ENCODE measurements at regions not wholly inside any gene's neighbourhood (a gene's known extent, or its start where the extent isn't known, plus 50 kb on each side); places are given as distances from the start of the nearest gene placed in this dataset.

DNA sequence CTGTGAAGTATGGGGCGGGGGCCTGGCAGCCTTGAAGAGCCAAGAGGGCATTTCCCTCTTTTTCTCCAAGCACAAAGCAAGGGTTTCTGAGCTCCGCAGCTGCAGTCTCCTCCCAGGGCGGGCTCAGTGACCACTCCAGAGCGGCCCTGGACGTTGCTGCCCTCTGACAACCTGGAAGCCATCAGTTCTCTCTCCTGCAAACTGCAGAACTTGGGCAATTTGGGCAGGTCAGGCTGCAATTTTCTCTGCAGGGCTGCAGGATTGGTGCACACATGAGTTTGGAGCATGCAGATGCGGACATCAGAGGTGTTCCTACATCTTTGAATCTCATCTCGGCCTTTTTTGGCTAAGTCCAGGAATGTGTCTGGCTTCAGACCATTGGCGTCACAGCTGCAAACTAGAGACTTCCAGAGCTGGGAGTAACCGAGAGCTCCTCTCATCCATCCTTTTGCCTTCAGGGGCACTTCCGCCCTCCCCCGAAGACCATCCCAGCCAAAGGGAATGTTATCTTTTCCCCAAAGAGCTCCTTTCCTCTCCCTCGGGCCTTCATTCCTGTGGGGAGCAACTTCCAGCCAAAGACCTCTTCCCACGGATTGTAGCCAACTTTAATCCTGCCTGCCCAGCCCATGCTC is 139.6 kb upstream of the WNT4 start:
- TF ChIP-seq, protein P1, sequence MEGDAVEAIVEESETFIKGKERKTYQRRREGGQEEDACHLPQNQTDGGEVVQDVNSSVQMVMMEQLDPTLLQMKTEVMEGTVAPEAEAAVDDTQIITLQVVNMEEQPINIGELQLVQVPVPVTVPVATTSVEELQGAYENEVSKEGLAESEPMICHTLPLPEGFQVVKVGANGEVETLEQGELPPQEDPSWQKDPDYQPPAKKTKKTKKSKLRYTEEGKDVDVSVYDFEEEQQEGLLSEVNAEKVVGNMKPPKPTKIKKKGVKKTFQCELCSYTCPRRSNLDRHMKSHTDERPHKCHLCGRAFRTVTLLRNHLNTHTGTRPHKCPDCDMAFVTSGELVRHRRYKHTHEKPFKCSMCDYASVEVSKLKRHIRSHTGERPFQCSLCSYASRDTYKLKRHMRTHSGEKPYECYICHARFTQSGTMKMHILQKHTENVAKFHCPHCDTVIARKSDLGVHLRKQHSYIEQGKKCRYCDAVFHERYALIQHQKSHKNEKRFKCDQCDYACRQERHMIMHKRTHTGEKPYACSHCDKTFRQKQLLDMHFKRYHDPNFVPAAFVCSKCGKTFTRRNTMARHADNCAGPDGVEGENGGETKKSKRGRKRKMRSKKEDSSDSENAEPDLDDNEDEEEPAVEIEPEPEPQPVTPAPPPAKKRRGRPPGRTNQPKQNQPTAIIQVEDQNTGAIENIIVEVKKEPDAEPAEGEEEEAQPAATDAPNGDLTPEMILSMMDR (IDR thresholded peaks at IDR 0.05), result no peak
- TF ChIP-seq POLR2A (IDR thresholded peaks at IDR 0.05), result no peak
- 66 to 81% methylated on average over 8 to 13 of the region's 13 CpGs for WGBS, 2 donors
- intact Hi-C loops (cut with DNase I), result no loop called here
- no peaks in the 10 kb centered on the region for H3K36me3 ChIP-seq (replicated peaks in 1 of 2; ENCODE audit: insufficient read depth in 1 of 2, low read depth in 2 of 2)
- no peak overlapping the region for H3K4me3 ChIP-seq
- H3K4me1 ChIP-seq, result no peaks in the 10 kb centered on the region
- no peak overlapping the region for H3K27ac ChIP-seq
- DNase-seq, result no peak
- ATAC-seq, result no peak
- no peaks in the 10 kb centered on the region for H3K27me3 ChIP-seq
- no peaks in the 10 kb centered on the region for H3K9me3 ChIP-seq

DNA sequence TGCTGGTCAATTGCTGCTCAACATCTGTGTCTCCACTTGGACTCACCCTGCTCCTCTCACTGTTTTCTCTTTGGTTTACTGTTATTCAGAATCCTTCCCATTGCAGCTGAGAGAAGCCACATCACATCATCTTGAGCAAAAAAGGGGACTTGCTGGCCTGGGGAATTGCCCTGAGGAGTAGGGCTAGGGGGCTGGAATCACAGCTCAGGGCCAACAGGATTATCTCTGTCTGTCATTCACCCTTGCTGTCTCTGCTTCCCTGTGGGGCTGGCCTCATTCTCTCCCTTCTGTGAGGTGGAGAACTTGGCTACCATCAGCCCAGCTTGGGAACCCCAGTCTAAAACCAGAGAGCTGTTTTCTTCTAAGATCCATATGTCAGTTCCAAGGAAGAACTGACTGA is 140.7 kb upstream of the WNT4 start:
- ATAC-seq, result no peak
- H3K9me3 ChIP-seq, result no peaks in the 10 kb centered on the region
- no peaks in the 10 kb centered on the region for H3K4me1 ChIP-seq
- TF ChIP-seq, protein P1 (IDR thresholded peaks at IDR 0.05), result no peak
- TF ChIP-seq POLR2A (IDR thresholded peaks at IDR 0.05), result no peak
- H3K36me3 ChIP-seq (replicated peaks in 1 of 2; ENCODE audit: insufficient read depth in 1 of 2, low read depth in 2 of 2), result no peaks in the 10 kb centered on the region
- H3K4me3 ChIP-seq, result no peak overlapping the region
- no peaks in the 10 kb centered on the region for H3K27me3 ChIP-seq
- intact Hi-C loops (cut with DNase I), result no loop called here
- H3K27ac ChIP-seq, result no peak overlapping the region
- no peak for DNase-seq

DNA sequence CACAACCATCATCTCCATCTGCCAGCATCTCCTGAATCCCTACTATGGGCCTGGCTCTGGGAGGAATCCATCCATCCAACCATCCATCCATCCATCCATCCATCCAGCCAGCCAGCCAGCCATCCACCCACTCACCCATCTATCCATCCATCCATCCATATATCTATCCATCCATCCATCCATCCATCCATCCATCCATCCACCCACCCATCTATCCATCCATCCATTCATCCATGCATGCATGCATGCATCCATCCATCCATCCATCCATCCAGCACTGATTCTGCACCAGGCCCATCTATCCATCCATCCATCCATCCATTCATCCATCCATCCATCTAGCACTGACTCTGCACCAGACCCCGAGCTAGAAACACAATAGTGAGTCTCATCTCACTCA is 141.3 kb upstream of the WNT4 start:
- no peak for TF ChIP-seq POLR2A (IDR thresholded peaks at IDR 0.05)
- TF ChIP-seq, protein P1 (IDR thresholded peaks at IDR 0.05), result no peak
- WGBS, 2 donors, result 67 to 94% methylated on average over 1 of the region's 1 CpG
- H3K27me3 ChIP-seq, result no peaks in the 10 kb centered on the region
- H3K4me3 ChIP-seq, result no peak overlapping the region
- ATAC-seq (no peak), DNase-seq (no peak)
- no peak overlapping the region for H3K27ac ChIP-seq
- intact Hi-C loops (cut with DNase I), result no loop called here
- H3K9me3 ChIP-seq, result no peaks in the 10 kb centered on the region
- H3K4me1 ChIP-seq, result no peaks in the 10 kb centered on the region
- H3K36me3 ChIP-seq (replicated peaks in 1 of 2; ENCODE audit: insufficient read depth in 1 of 2, low read depth in 2 of 2), result no peaks in the 10 kb centered on the region

DNA sequence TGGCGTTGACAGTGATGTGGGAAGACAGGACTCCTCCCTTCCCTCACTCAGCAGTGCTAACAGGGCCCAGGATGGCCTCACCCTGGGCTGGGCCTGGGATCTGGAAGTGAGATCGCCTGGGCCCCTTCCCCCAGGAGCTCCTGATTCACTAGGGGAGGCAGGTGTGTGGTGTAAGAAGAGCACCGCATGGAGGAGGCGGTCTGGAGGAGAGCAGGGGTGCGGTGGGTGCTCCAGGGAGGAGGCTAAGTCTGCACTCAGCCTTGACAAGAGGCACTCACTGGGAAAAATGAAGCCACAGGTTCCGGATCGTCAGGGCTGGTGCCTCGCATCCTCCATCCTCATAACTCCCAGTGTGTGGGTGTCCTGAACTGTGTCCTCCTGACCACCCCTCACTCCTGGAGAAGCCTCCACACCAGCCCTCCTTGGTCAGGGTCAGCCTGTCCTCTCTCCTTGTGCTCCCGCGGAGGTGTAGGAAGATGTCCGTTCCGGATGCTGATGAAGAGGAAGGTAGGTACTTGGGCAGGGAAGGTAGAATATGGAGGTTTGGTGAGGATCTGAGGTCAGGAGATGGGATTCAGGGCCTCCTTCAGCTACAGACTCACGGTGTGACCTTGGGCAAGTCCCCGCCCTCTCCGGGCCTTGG is 142.1 kb upstream of the WNT4 start:
- Histone ChIP-seq H3K27ac (no peak overlapping the region), H3K27me3 (no peaks in the 10 kb centered on the region), H3K9me3 (no peaks in the 10 kb centered on the region), H3K4me3 (no peak overlapping the region), H3K36me3 (replicated peaks in 1 of 2; ENCODE audit: insufficient read depth in 1 of 2, low read depth in 2 of 2) (no peaks in the 10 kb centered on the region), H3K4me1 (no peaks in the 10 kb centered on the region)
- no peak for DNase-seq
- 81 to 86% methylated on average over 13 to 14 of the region's 15 CpGs for WGBS, 2 donors
- TF ChIP-seq POLR2A (IDR thresholded peaks at IDR 0.05), result no peak
- TF ChIP-seq, protein P1 (IDR thresholded peaks at IDR 0.05), result no peak
- no peak for ATAC-seq
- intact Hi-C loops (cut with DNase I), result no loop called here
